ENCODE measurements at regions not wholly inside any gene's neighbourhood (a gene's known extent, or its start where the extent isn't known, plus 50 kb on each side); places are given as distances from the start of the nearest gene placed in this dataset.

DNA sequence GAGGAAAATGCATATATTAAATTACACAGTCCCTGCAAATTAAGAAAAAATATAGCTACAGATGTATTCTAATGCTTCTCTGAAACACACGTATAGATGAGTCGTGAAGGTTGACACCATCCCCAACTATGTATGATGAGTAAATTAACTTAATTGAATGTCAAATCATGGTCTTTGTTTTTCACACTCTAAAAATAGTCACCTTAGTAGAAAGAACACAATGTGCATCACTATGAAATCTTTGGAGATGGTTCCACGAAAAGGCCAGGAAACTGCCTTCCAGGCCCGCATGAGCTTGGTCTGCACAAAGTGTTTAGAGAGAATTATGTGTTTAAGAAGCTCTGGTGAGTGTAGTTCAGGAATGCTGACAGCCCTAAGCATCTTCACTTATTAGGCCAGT, 313.4 kb upstream of the IL12A start:
- TF ChIP-seq POLR2AphosphoS5 (IDR thresholded peaks at IDR 0.05; ENCODE audit: borderline replicate concordance, low read depth, low read length) (no peak), FOXP2 (optimal IDR thresholded peaks at IDR 0.05; ENCODE audit: control extremely low read depth, extremely low read length, insufficient read depth) (no peak), EZH2 (IDR thresholded peaks at IDR 0.05) (no peak)

All from SK-N-MC (cell line).